Osteocyte (in vitro differentiated cells): ENCODE measurements at regions not wholly inside any gene's neighbourhood (a gene's known extent, or its start where the extent isn't known, plus 50 kb on each side); places are given as distances from the start of the nearest gene placed in this dataset.

ENCODE experiments used
- DNase-seq: peaks from one replicate; pipeline ENCODE4 v3.0.0; 2021; ENCODE audit warnings: mixed read lengths; ENCODE audit not compliant: unreplicated experiment; ENCODE audit errors: extremely low spot score
- H3K27ac Mint-ChIP-seq: one replicate; pipeline ENCODE4 v1.8.0; 2021; ENCODE audit warnings: mild to moderate bottlenecking, mixed read lengths; ENCODE audit not compliant: unreplicated experiment
- H3K27me3 Mint-ChIP-seq: one replicate; pipeline ENCODE4 v1.8.0; 2021; ENCODE audit warnings: mixed read lengths; ENCODE audit not compliant: unreplicated experiment
- H3K36me3 Mint-ChIP-seq: one replicate; pipeline ENCODE4 v1.8.0; 2021; ENCODE audit warnings: mixed read lengths; ENCODE audit not compliant: unreplicated experiment
- H3K4me1 Mint-ChIP-seq: one replicate; pipeline ENCODE4 v1.8.0; 2021; ENCODE audit warnings: mixed read lengths; ENCODE audit not compliant: unreplicated experiment
- H3K4me3 Mint-ChIP-seq: one replicate; pipeline ENCODE4 v1.8.0; 2021; ENCODE audit warnings: mild to moderate bottlenecking, moderate library complexity, mixed read lengths; ENCODE audit not compliant: unreplicated experiment
- H3K9me3 Mint-ChIP-seq: one replicate; pipeline ENCODE4 v1.8.0; 2021; ENCODE audit warnings: mixed read lengths; ENCODE audit not compliant: unreplicated experiment
- TF ChIP-seq, protein P1 (sequence below): fragments of 200-600 bp; sonication (generic); IDR thresholded peaks from 2 replicates; pipeline ENCODE4 v1.5.0; 2021; ENCODE audit warnings: antibody characterized with exemption, mild to moderate bottlenecking, moderate library complexity

- no peak overlapping the region for H3K27ac Mint-ChIP-seq
- H3K9me3 Mint-ChIP-seq, result no peaks in the 10 kb centered on the region
Observed at GRCh38 chr3:56909349-56909748, 107.6 kb upstream of the ARHGEF3 start.

GRCh38 chr3:56908004-56908403, 106.3 kb upstream of the ARHGEF3 start:
- Mint-ChIP-seq H3K4me1 (no peaks in the 10 kb centered on the region), H3K36me3 (no peaks in the 10 kb centered on the region), H3K4me3 (no peak overlapping the region)

More at GRCh38 chr3:56909349-56909748, 107.6 kb upstream of the ARHGEF3 start:
- TF ChIP-seq, protein P1, sequence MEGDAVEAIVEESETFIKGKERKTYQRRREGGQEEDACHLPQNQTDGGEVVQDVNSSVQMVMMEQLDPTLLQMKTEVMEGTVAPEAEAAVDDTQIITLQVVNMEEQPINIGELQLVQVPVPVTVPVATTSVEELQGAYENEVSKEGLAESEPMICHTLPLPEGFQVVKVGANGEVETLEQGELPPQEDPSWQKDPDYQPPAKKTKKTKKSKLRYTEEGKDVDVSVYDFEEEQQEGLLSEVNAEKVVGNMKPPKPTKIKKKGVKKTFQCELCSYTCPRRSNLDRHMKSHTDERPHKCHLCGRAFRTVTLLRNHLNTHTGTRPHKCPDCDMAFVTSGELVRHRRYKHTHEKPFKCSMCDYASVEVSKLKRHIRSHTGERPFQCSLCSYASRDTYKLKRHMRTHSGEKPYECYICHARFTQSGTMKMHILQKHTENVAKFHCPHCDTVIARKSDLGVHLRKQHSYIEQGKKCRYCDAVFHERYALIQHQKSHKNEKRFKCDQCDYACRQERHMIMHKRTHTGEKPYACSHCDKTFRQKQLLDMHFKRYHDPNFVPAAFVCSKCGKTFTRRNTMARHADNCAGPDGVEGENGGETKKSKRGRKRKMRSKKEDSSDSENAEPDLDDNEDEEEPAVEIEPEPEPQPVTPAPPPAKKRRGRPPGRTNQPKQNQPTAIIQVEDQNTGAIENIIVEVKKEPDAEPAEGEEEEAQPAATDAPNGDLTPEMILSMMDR, result no peak
- Mint-ChIP-seq H3K27me3 (peaks cover 2% of the 10 kb centered on the region), H3K4me3 (no peak overlapping the region), H3K36me3 (no peaks in the 10 kb centered on the region), H3K4me1 (no peaks in the 10 kb centered on the region)
- DNase-seq, result no peak

DNA sequence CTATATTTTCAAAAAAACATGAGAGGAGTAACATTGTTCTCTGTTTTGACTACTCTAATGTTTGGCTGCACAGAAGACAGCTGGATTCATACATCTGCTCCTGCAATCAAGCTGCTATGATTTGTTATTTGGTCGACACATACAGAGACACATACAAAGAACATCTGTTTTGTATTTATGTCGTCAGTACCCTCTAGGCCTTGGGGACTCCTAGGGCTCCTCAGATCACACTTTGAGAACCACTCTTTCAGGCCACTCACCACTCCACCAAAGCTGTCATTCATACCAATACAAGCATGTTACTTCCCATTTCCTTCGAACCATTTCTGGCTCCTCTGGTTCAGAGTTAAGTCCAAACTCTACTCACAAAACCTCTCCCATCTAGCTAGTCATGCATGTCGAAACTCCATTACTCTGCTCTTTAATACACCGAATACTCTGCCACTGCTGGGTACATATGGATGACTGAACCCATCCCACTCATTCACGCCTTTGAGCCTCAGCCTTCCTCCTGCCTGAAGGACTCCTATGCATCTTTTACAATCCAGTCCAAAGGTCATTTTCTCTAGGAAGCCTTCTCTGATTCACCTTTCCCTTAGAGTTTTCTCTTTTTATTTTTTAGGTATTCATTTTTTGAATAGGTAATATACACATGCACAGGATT, 102.9 kb upstream of the ARHGEF3 start:
- Mint-ChIP-seq H3K27ac (no peak overlapping the region), H3K27me3 (peaks cover 2% of the 10 kb centered on the region), H3K9me3 (peaks cover 7% of the 10 kb centered on the region), H3K36me3 (no peaks in the 10 kb centered on the region), H3K4me3 (no peak overlapping the region), H3K4me1 (no peaks in the 10 kb centered on the region)
- no peak for DNase-seq
- TF ChIP-seq, protein P1, result no peak

More at GRCh38 chr3:56908004-56908403, 106.3 kb upstream of the ARHGEF3 start:
- DNase-seq, result no peak
- H3K9me3 Mint-ChIP-seq, result peaks cover 4% of the 10 kb centered on the region
- no peak overlapping the region for H3K27ac Mint-ChIP-seq
- TF ChIP-seq, protein P1, result no peak
- H3K27me3 Mint-ChIP-seq, result peaks cover 2% of the 10 kb centered on the region

- Mint-ChIP-seq H3K36me3 (no peaks in the 10 kb centered on the region), H3K4me3 (no peak overlapping the region), H3K9me3 (peaks cover 7% of the 10 kb centered on the region), H3K27ac (no peak overlapping the region), H3K27me3 (no peaks in the 10 kb centered on the region), H3K4me1 (no peaks in the 10 kb centered on the region)
- no peak for DNase-seq
- TF ChIP-seq, protein P1, result no peak
Observed at GRCh38 chr3:56903231-56903782, 101.6 kb upstream of the ARHGEF3 start.

- TF ChIP-seq, protein P1, result no peak
- Mint-ChIP-seq H3K36me3 (no peaks in the 10 kb centered on the region), H3K4me3 (no peak overlapping the region), H3K9me3 (peaks cover 7% of the 10 kb centered on the region), H3K27ac (no peak overlapping the region), H3K27me3 (no peaks in the 10 kb centered on the region), H3K4me1 (no peaks in the 10 kb centered on the region)
- DNase-seq, result no peak
Observed at GRCh38 chr3:56902468-56903160, 100.9 kb upstream of the ARHGEF3 start.
